GM10266 (cell line): ENCODE measurements at regions not wholly inside any gene's neighbourhood (a gene's known extent, or its start where the extent isn't known, plus 50 kb on each side); places are given as distances from the start of the nearest gene placed in this dataset.

Source experiments
- DNase-seq: peaks from one replicate; pipeline ENCODE4 v3.0.0; 2012; ENCODE audit errors: extremely low spot score
- CTCF ChIP-seq: IDR thresholded peaks from 2 replicates; pipeline ENCODE4 v1.5.1; 2012; ENCODE audit warnings: mild to moderate bottlenecking, low read depth; ENCODE audit not compliant: control insufficient read depth, insufficient read depth; ENCODE audit errors: missing control alignments

- DNase-seq = no peak
- TF ChIP-seq CTCF = no peak
Observed at GRCh38 chr13:40471076-40471475, 195.4 kb downstream of the FOXO1 start.

- DNase-seq = no peak
- TF ChIP-seq CTCF = no peak
Observed at GRCh38 chr13:40471911-40472310, 194.5 kb downstream of the FOXO1 start.

DNA sequence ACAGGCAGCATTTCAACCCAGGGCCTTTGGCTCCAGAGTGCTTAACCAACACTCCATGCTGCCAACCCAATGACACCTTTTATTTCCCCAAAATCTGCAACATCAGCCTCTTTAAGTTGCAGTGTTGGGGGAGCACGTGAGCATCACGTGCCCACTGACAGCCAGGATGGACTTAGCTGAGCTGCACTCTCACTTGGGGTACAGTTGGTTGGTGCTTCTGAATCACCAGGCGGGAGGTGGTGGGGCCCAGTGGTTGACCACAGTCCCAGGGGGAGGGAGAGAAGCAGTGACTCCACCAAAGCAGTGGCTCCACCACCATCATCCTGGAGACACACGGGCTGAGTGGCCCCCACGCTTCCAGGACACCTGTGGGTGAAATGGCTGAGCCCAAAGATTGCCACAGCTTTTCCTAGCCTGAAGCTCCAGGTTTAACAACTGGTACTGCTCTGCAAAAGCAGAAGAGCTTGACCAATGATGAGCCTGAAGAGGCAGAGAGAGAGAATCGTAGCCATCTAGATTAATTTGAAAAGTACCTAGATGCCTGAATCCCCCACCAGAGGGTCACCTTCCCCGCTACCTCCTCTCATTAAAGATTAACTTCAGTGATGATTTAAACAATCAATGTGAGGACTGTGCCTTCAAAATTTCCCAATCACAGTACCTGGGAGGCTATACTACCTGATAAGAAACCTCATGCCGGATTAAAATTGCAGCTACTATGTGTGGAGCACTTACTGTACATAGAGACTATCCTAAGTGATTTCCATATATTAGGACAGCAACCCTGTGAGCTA lies 193.8 kb downstream of the FOXO1 start:
- DNase-seq = no peak
- no peak for TF ChIP-seq CTCF

DNA sequence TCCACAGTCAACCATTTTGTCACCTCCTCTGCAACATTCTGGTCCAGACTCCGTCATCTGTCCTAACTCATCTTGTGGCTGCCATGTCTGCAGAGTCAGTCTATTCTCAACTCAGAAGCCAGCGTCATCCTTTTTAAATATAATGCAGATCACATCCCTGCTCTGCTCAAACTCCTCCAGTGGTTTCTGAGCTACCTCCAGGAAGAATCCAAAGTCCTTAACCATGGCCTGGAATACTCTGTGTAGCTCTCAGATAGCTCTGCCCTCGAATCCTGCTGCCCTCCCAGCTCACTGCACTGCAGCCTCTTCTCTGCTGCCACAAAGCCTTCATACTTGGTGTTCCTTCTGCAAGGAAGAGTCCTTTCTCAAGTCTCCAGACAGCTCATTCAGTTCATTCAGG lies 190.8 kb downstream of the FOXO1 start:
- TF ChIP-seq CTCF = no peak
- no peak for DNase-seq

DNA sequence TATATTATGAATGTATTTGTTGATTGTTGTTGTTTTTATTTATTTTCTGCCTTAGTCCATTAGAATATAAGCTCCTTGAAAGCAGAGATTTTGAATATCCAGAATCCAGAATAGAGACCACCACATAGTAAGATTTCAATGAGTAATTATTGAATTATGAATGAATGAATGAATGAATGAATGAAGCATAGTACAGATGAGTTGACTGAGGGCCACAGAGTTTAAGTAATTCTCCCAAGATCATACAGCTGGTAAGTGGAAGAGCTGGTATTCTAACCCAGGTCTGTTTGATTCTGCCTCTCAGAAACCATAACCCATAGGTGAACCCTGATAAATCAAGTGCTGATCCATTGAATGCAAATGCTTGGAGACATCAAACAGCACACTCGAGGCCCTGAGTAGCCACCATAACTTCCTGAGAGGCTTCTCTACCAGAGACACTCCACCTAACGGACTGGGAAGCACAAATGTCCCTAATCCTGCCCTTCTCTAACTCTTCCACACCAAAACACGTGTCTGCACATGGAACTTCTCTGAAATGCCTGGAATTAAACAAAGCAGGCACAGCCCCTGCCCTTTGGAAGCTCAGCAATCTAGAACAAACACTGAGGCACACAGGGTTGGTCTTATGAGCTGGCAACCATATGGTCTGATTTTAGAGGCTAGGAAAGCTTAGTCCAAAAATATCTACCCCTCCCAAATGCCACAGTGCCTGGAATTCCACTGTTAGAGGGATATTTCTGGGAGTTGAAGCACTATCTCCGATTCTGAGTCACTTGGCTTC lies 190.1 kb downstream of the FOXO1 start:
- TF ChIP-seq CTCF = no peak
- no peak for DNase-seq

DNA sequence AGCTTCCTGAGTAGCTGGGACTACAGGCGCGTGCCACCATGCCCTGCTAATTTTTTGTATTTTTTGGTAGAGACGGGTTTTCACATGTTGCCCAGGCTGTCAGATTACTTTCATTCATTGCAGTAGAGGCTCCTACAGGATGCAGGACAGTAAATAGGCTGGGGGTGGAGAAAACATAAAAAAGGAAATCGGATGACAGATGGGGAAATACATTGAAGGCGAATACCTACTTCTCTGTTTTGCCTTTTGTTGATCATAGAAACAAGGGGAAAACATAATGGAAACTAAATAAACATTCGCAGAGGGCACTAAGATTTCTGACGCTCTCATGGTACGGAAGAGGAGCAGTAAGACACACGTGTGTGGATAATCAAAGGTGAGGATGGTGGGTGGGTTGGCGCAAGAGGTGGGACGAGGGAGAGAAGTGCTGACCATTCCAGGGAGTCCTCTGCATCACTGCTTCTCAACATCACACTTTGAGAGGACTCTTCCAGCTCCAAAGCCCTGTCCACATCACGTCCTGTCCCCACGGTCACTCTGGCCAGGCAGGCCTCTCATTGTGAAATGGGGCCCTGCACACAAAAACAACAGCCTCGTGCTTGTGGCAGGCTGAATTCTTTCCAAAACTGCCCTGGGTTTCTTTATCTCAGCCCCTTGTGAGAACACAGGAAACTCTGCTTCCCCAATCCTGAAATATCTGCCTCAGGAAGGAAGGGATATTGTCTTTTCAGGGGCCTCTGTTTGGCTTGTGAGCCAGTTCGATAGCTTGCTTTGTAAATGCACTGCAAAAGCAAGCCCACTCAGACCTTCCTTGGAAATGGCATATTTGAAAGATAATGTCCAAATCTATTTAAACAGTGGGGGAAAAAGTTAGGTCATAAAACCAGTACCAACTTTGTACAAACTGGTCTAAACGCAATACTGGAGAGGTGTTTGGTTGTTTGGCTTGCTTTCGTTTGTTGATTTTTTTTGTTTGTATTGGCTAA lies 188.5 kb downstream of the FOXO1 start:
- no peak for DNase-seq
- TF ChIP-seq CTCF = no peak
